ENCODE measurements at regions not wholly inside any gene's neighbourhood (a gene's known extent, or its start where the extent isn't known, plus 50 kb on each side); places are given as distances from the start of the nearest gene placed in this dataset.

DNA sequence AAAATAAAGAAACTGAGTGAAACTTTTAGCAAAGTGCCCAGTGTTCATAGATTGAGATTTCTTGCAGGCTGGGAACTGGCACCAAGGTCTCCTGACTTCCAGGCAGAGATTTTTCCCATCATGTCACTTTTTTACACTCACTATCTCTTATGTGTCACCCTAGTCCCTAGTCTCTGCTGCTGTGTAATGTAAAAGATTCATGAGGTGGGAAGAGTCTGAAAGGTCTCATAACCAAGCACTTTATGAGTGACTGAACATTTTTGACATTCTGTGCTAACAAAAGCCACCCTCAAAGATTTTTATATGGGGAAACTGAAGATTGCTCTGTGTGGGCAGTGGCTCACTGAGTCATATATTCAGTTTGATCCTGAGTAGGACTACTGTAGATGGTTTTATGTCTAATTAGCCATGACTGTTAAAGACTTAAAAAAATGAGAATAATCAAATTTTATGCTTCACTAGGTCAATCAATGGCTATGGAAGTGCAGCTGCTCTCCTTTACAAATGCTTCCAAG is 900.3 kb upstream of the SORCS1 start:
- DNase-seq (ENCODE audit: low read depth, low spot score), result no peak
- TF ChIP-seq SIN3A (IDR thresholded peaks at IDR 0.05; ENCODE audit: borderline replicate concordance, insufficient read depth, low read depth, low read length) (no peak), POLR2AphosphoS5 (IDR thresholded peaks at IDR 0.05; ENCODE audit: low read depth, low read length) (no peak)
- TF ChIP-seq, protein P1, sequence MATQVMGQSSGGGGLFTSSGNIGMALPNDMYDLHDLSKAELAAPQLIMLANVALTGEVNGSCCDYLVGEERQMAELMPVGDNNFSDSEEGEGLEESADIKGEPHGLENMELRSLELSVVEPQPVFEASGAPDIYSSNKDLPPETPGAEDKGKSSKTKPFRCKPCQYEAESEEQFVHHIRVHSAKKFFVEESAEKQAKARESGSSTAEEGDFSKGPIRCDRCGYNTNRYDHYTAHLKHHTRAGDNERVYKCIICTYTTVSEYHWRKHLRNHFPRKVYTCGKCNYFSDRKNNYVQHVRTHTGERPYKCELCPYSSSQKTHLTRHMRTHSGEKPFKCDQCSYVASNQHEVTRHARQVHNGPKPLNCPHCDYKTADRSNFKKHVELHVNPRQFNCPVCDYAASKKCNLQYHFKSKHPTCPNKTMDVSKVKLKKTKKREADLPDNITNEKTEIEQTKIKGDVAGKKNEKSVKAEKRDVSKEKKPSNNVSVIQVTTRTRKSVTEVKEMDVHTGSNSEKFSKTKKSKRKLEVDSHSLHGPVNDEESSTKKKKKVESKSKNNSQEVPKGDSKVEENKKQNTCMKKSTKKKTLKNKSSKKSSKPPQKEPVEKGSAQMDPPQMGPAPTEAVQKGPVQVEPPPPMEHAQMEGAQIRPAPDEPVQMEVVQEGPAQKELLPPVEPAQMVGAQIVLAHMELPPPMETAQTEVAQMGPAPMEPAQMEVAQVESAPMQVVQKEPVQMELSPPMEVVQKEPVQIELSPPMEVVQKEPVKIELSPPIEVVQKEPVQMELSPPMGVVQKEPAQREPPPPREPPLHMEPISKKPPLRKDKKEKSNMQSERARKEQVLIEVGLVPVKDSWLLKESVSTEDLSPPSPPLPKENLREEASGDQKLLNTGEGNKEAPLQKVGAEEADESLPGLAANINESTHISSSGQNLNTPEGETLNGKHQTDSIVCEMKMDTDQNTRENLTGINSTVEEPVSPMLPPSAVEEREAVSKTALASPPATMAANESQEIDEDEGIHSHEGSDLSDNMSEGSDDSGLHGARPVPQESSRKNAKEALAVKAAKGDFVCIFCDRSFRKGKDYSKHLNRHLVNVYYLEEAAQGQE (IDR thresholded peaks at IDR 0.05; ENCODE audit: insufficient read depth in 1 of 2, low read depth in 2 of 2, low read length in 1 of 2), result no peak
- TF ChIP-seq, protein P2, sequence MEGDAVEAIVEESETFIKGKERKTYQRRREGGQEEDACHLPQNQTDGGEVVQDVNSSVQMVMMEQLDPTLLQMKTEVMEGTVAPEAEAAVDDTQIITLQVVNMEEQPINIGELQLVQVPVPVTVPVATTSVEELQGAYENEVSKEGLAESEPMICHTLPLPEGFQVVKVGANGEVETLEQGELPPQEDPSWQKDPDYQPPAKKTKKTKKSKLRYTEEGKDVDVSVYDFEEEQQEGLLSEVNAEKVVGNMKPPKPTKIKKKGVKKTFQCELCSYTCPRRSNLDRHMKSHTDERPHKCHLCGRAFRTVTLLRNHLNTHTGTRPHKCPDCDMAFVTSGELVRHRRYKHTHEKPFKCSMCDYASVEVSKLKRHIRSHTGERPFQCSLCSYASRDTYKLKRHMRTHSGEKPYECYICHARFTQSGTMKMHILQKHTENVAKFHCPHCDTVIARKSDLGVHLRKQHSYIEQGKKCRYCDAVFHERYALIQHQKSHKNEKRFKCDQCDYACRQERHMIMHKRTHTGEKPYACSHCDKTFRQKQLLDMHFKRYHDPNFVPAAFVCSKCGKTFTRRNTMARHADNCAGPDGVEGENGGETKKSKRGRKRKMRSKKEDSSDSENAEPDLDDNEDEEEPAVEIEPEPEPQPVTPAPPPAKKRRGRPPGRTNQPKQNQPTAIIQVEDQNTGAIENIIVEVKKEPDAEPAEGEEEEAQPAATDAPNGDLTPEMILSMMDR (IDR thresholded peaks at IDR 0.05), result no peak
- no peaks in the 10 kb centered on the region for H3K27me3 ChIP-seq (ENCODE audit: control insufficient read depth, insufficient read depth, low read length)
- CTCF ChIA-PET, result no interaction called here
- H3K4me1 ChIP-seq (ENCODE audit: control insufficient read depth, insufficient read depth, low read length), result no peaks in the 10 kb centered on the region
- intact Hi-C loops (cut with micrococcal nuclease; ENCODE audit: unreplicated experiment) (no loop called here), in situ Hi-C loops (cut with HindIII; ENCODE audit: low pct_unique_long_range_greater_than_20kb, low sequenced_read_pairs) (no loop called here)
- H3K27ac ChIP-seq (ENCODE audit: low read length), result no peak overlapping the region
- POLR2A ChIA-PET, result no interaction called here
- H3K4me3 ChIP-seq (ENCODE audit: low read depth in 2 of 2, low read length in 2 of 2), result no peak overlapping the region
- ATAC-seq, result no peak
- H3K36me3 ChIP-seq (ENCODE audit: control insufficient read depth, insufficient read depth, low read length), result no peaks in the 10 kb centered on the region
- no TSS peak for BruUV-seq (replicated peaks)
- no peaks in the 10 kb centered on the region for H3K9me3 ChIP-seq (ENCODE audit: control insufficient read depth, insufficient read depth, low read depth, low read length)

DNA sequence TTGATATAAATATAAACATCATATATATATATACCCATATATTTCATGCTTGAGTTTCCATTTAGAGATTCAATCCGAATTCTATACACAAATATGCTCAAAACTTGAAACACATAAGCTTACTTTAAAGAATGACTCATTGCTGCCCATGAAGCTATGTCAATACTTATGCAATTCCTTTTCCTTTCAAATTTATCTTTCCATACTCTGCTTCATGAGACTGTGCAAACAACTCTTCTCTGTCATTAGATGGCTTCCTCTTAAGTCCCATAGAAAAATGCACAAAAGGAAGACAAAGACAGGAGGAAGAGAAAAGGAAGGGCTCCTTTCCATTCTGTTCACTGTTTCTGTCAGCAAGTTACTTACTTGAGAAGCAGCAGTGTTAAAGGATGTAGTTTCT is 895.7 kb upstream of the SORCS1 start:
- Histone ChIP-seq H3K36me3 (ENCODE audit: control insufficient read depth, insufficient read depth, low read length) (no peaks in the 10 kb centered on the region), H3K4me3 (ENCODE audit: low read depth in 2 of 2, low read length in 2 of 2) (no peak overlapping the region), H3K4me1 (ENCODE audit: control insufficient read depth, insufficient read depth, low read length) (no peaks in the 10 kb centered on the region), H3K9me3 (ENCODE audit: control insufficient read depth, insufficient read depth, low read depth, low read length) (no peaks in the 10 kb centered on the region), H3K27ac (ENCODE audit: low read length) (no peak overlapping the region), H3K27me3 (ENCODE audit: control insufficient read depth, insufficient read depth, low read length) (no peaks in the 10 kb centered on the region)
- TF ChIP-seq, protein P1 (IDR thresholded peaks at IDR 0.05; ENCODE audit: insufficient read depth in 1 of 2, low read depth in 2 of 2, low read length in 1 of 2), result no peak
- TF ChIP-seq SIN3A (IDR thresholded peaks at IDR 0.05; ENCODE audit: borderline replicate concordance, insufficient read depth, low read depth, low read length), result no peak
- TF ChIP-seq, protein P2 (IDR thresholded peaks at IDR 0.05), result no peak
- no peak for TF ChIP-seq TCF7L2 (IDR thresholded peaks at IDR 0.05; ENCODE audit: low read depth, low read length)
- ChIA-PET CTCF (no interaction called here), POLR2A (no interaction called here)
- in situ Hi-C loops (cut with HindIII; ENCODE audit: low pct_unique_long_range_greater_than_20kb, low sequenced_read_pairs) (no loop called here), intact Hi-C loops (cut with micrococcal nuclease; ENCODE audit: unreplicated experiment) (no loop called here)
- ATAC-seq (no peak), DNase-seq (ENCODE audit: low read depth, low spot score) (no peak)
- BruUV-seq (replicated peaks), result no TSS peak

All from Panc1 (cell line).